H1 (cell line): ENCODE measurements at regions not wholly inside any gene's neighbourhood (a gene's known extent, or its start where the extent isn't known, plus 50 kb on each side); places are given as distances from the start of the nearest gene placed in this dataset.

Source experiments
- CTCF ChIA-PET: fragments of 300-600 bp; sonication (Branson Sonifier 250); formaldehyde crosslinking; loops from one replicate; lab custom pipeline; 2021; ENCODE audit not compliant: partially characterized antibody; lab: Charles Lee
- POLR2A ChIA-PET: fragments of 300-600 bp; sonication (Branson Sonifier 250); formaldehyde crosslinking; loops from one replicate; lab custom pipeline; 2021; ENCODE audit warnings: inconsistent platforms; ENCODE audit not compliant: partially characterized antibody; lab: Charles Lee
- DNase-seq, 2 experiments: peaks; one replicate each; pipeline versions ENCODE4 v3.0.0 to v3.0.0-alpha.2; 2010 to 2022; ENCODE audit warnings: low spot score in 2 of 2, low read depth in 1 of 2, mixed read lengths in 1 of 2
- FAIRE-seq: peaks from 2 replicates; lab custom pipeline; 2011; peaks lifted over from hg19 to GRCh38; lab: Jason Lieb, UNC
- H2AFZ ChIP-seq: 2 replicates; pipeline ENCODE4 v1.8.1; 2012; ENCODE audit warnings: low read length, inconsistent platforms
- H2AK5ac ChIP-seq: 2 replicates; pipeline ENCODE4 v1.6.1; 2013; ENCODE audit warnings: low read depth, low read length
- H2BK120ac ChIP-seq: replicated peaks from 2 replicates; pipeline ENCODE3; 2013; ENCODE audit warnings: low read depth, low read length, inconsistent platforms
- H2BK12ac ChIP-seq: 2 replicates; pipeline ENCODE4 v1.6.1; 2013; ENCODE audit warnings: low read depth, low read length
- H2BK15ac ChIP-seq: 2 replicates; pipeline ENCODE4 v1.6.1; 2013; ENCODE audit warnings: low read length
- H2BK20ac ChIP-seq: 2 replicates; pipeline ENCODE4 v1.6.1; 2013; ENCODE audit warnings: low read length
- H2BK5ac ChIP-seq: 2 replicates; pipeline ENCODE4 v1.6.1; 2013; ENCODE audit warnings: low read depth, low read length
- H3K14ac ChIP-seq: 2 replicates; pipeline ENCODE4 v1.6.1; 2013; ENCODE audit warnings: inconsistent platforms; ENCODE audit not compliant: insufficient read length
- H3K18ac ChIP-seq: 2 replicates; pipeline ENCODE4 v1.6.1; 2013; ENCODE audit warnings: low read length; ENCODE audit errors: extremely low read depth
- H3K23ac ChIP-seq: 2 replicates; pipeline ENCODE4 v1.6.1; 2013; ENCODE audit warnings: inconsistent platforms; ENCODE audit not compliant: insufficient read length
- H3K23me2 ChIP-seq: 2 replicates; pipeline ENCODE4 v1.6.1; 2013; ENCODE audit warnings: low read depth, low read length
- H3K27ac ChIP-seq: 2 replicates; pipeline ENCODE4 v1.6.1; 2011; ENCODE audit warnings: low read depth, low read length, inconsistent platforms
- H3K27me3 ChIP-seq, 4 experiments: replicated peaks in 1 of 4; 1 replicate in 1 of 4; 2 replicates in 3 of 4; pipeline versions ENCODE4 v1.6.1 to v1.8.1; 2011 to 2013; ENCODE audit warnings: low read length in 3 of 4, mild to moderate bottlenecking in 3 of 4, inconsistent platforms in 2 of 4, mixed read lengths in 2 of 4, moderate library complexity in 1 of 4; ENCODE audit not compliant: control insufficient read depth in 3 of 4, insufficient read depth in 3 of 4; ENCODE audit errors: extremely low read depth in 1 of 4
- H3K36me3 ChIP-seq, 4 experiments: 2 replicates each; pipeline versions ENCODE4 v1.6.1 to v1.8.1; 2011 to 2013; ENCODE audit warnings: mild to moderate bottlenecking in 4 of 4, low read length in 3 of 4, moderate library complexity in 2 of 4, control low read depth in 1 of 4, inconsistent platforms in 1 of 4; ENCODE audit not compliant: insufficient read depth in 4 of 4, control insufficient read depth in 2 of 4
- H3K4ac ChIP-seq: replicated peaks from 2 replicates; pipeline ENCODE3; 2013; ENCODE audit warnings: low read length, low read depth, mixed read lengths, inconsistent platforms; ENCODE audit not compliant: insufficient read length
- H3K4me1 ChIP-seq, 4 experiments: replicated peaks in 1 of 4; 1 replicate in 1 of 4; 2 replicates in 3 of 4; pipeline versions ENCODE4 v1.6.1 to v1.8.1; 2011 to 2013; ENCODE audit warnings: low read length in 3 of 4, inconsistent platforms in 2 of 4, mixed read lengths in 1 of 4; ENCODE audit not compliant: insufficient read depth in 4 of 4, control insufficient read depth in 3 of 4
- H3K4me2 ChIP-seq, 2 experiments: 2 replicates each; pipeline versions ENCODE4 v1.6.1 to v1.8.1; 2011 to 2013; ENCODE audit warnings: low read depth in 2 of 2, low read length in 2 of 2, control low read depth in 1 of 2, inconsistent platforms in 1 of 2, mild to moderate bottlenecking in 1 of 2; ENCODE audit not compliant: insufficient read depth in 1 of 2
- H3K4me3 ChIP-seq, 4 experiments: fragments of 200-600, 300-600 bp in 1 of 4; sonication (generic), shearing (Covaris generic), sonication (Bioruptor Twin) in 1 of 4; 2 replicates each; pipeline versions ENCODE4 v1.5.1 to v1.8.1; 2011 to 2016; ENCODE audit warnings: low read length in 4 of 4, low read depth in 3 of 4, control low read depth in 2 of 4, inconsistent platforms in 2 of 4, mild to moderate bottlenecking in 2 of 4, mixed read lengths in 1 of 4, moderate library complexity in 1 of 4; ENCODE audit not compliant: insufficient read depth in 2 of 4; ENCODE audit errors: extremely low read depth in 1 of 4
- H3K56ac ChIP-seq: replicated peaks from 2 replicates; pipeline ENCODE3; 2013; ENCODE audit warnings: low read depth, mild to moderate bottlenecking, mixed read lengths, low read length, inconsistent platforms; ENCODE audit not compliant: insufficient read length
- H3K79me1 ChIP-seq: 2 replicates; pipeline ENCODE4 v1.6.1; 2013; ENCODE audit warnings: low read depth, low read length, control low read depth
- H3K79me2 ChIP-seq, 2 experiments: 2 replicates each; pipeline versions ENCODE4 v1.6.1 to v1.8.1; 2012 to 2013; ENCODE audit warnings: low read length in 2 of 2, mild to moderate bottlenecking in 2 of 2, inconsistent platforms in 1 of 2; ENCODE audit not compliant: insufficient read depth in 2 of 2, control insufficient read depth in 1 of 2
- H3K9ac ChIP-seq, 4 experiments: replicated peaks in 1 of 4; 1 replicate in 1 of 4; 2 replicates in 3 of 4; pipeline versions ENCODE4 v1.6.1 to v1.8.1; 2011 to 2013; ENCODE audit warnings: low read depth in 3 of 4, low read length in 3 of 4, control low read depth in 2 of 4, mild to moderate bottlenecking in 2 of 4, moderate library complexity in 2 of 4, inconsistent platforms in 1 of 4; ENCODE audit errors: extremely low read depth in 1 of 4
- H3K9me3 ChIP-seq, 2 experiments: 2 replicates each; pipeline versions ENCODE4 v1.6.1 to v1.8.1; 2012 to 2013; ENCODE audit warnings: mild to moderate bottlenecking in 2 of 2, moderate library complexity in 2 of 2, control low read depth in 1 of 2, inconsistent platforms in 1 of 2, low read depth in 1 of 2, low read length in 1 of 2, mixed read lengths in 1 of 2; ENCODE audit not compliant: insufficient read depth in 2 of 2
- H4K20me1 ChIP-seq, 2 experiments: replicated peaks in 1 of 2; 2 replicates each; pipeline versions ENCODE3 to v1.8.1; 2011 to 2013; ENCODE audit warnings: inconsistent platforms in 2 of 2, low read length in 2 of 2, mild to moderate bottlenecking in 1 of 2; ENCODE audit not compliant: insufficient read depth in 2 of 2, control insufficient read depth in 1 of 2
- H4K5ac ChIP-seq: 2 replicates; pipeline ENCODE4 v1.6.1; 2013; ENCODE audit warnings: low read length, low read depth, mixed read lengths, inconsistent platforms; ENCODE audit not compliant: insufficient read length
- H4K8ac ChIP-seq: 2 replicates; pipeline ENCODE4 v1.8.0; 2013; ENCODE audit warnings: mild to moderate bottlenecking, moderate library complexity, low read length, inconsistent platforms; ENCODE audit not compliant: insufficient read depth; ENCODE audit errors: extremely low read depth
- H4K91ac ChIP-seq: replicated peaks from 2 replicates; pipeline ENCODE3; 2013; ENCODE audit warnings: low read length, mixed read lengths, inconsistent platforms; ENCODE audit not compliant: insufficient read length
- CTCF ChIP-seq, 3 experiments: IDR thresholded peaks; 1 replicate in 2 of 3; 2 replicates in 1 of 3; pipeline versions ENCODE4 v1.5.1 to v1.6.1; 2011; ENCODE audit warnings: low read length in 3 of 3, mild to moderate bottlenecking in 3 of 3, inconsistent platforms in 2 of 3, low read depth in 1 of 3, moderate library complexity in 1 of 3; ENCODE audit not compliant: insufficient read depth in 1 of 3; ENCODE audit errors: control extremely low read depth in 1 of 3
- RAD21 ChIP-seq, 2 experiments: IDR thresholded peaks in 1 of 2; conservative IDR thresholded peaks in 1 of 2; 2 replicates each; pipeline ENCODE4 v1.6.1; 2011; ENCODE audit warnings: low read depth in 2 of 2, low read length in 2 of 2, improper control_type of control experiment in 1 of 2, inconsistent platforms in 1 of 2, mild to moderate bottlenecking in 1 of 2, moderate library complexity in 1 of 2
- TAF1 ChIP-seq: IDR thresholded peaks from 2 replicates; pipeline ENCODE4 v1.6.1; 2011; ENCODE audit warnings: mild to moderate bottlenecking, low read depth, low read length
- WGBS, 2 experiments: shearing (Covaris generic) in 1 of 2; methylation state at CpG; one replicate each; pipeline versions ENCODE4 v1.1.6 to v1.1.7; 2013 to 2015; ENCODE audit warnings: low lambda C conversion rate in 2 of 2, mixed read lengths in 2 of 2, inconsistent platforms in 1 of 2, low coverage in 1 of 2, missing lambda C conversion rate in 1 of 2; ENCODE audit not compliant: insufficient replicate concordance in 2 of 2, insufficient coverage in 1 of 2, insufficient read length in 1 of 2; ENCODE audit errors: extremely low coverage in 1 of 2, missing lambda C conversion rate in 1 of 2; 5-methylcytosine and 5-hydroxymethylcytosine counted together

GRCh38 chr15:37375519-37375918 lies 275.2 kb upstream of the MEIS2 start:
- no peak for DNase-seq
- Histone ChIP-seq H3K9ac (no peak overlapping the region), H3K27ac (no peak overlapping the region), H2BK20ac (no peak overlapping the region), H2AK5ac (no peak overlapping the region), H2BK15ac (no peak overlapping the region), H4K20me1 (no peaks in the 10 kb centered on the region), H3K79me2 (no peaks in the 10 kb centered on the region), H3K56ac (no peak overlapping the region), H3K23ac (no peak overlapping the region), H2AFZ (no peak overlapping the region), H3K4me1 (no peaks in the 10 kb centered on the region), H4K91ac (no peak overlapping the region), H3K4ac (no peak overlapping the region), H3K4me2 (no peak overlapping the region), H3K18ac (no peak overlapping the region), H3K14ac (no peak overlapping the region), H3K9me3 (no peaks in the 10 kb centered on the region), H3K4me3 (no peak overlapping the region), H3K27me3 (no peaks in the 10 kb centered on the region), H2BK12ac (no peak overlapping the region), H3K79me1 (no peaks in the 10 kb centered on the region), H2BK5ac (no peak overlapping the region), H3K23me2 (no peaks in the 10 kb centered on the region), H4K5ac (no peak overlapping the region), H4K8ac (no peak overlapping the region), H2BK120ac (no peak overlapping the region), H3K36me3 (no peaks in the 10 kb centered on the region)
- no peak for FAIRE-seq
- CTCF ChIA-PET = interaction anchor here (0.5 to 1.3 kb wide), 5 partner anchors 10 to 1011 kb away, joined by 3 to 4 read pairs (median 3); no protein-coding TSS in a partner anchor
- WGBS, 2 experiments = 76% methylated on average over 3 of the region's 3 CpGs; no CpG with 5 or more reads in 1 of the 2 experiments
- TF ChIP-seq CTCF (IDR thresholded peaks at IDR 0.05; ENCODE audit: control extremely low read depth in 1 of 3, insufficient read depth in 1 of 3, low read depth in 1 of 3, low read length in 3 of 3) = peak in 1 of 3 experiments; percentile 4; a peak in 1 of 4 replicates
- peak; percentile 22 to 35; a peak in 3 of 4 replicates for TF ChIP-seq RAD21 (IDR thresholded peaks at IDR 0.05 in 1 of 2, conservative IDR thresholded peaks at IDR 0.05 in 1 of 2; ENCODE audit: low read depth in 2 of 2, low read length in 2 of 2)
- TF ChIP-seq TAF1 = no peak
- POLR2A ChIA-PET = no interaction called here
